A673 (cell line): ENCODE measurements at regions not wholly inside any gene's neighbourhood (a gene's known extent, or its start where the extent isn't known, plus 50 kb on each side); places are given as distances from the start of the nearest gene placed in this dataset.
"Not testable (repeated sequence)": the region's sequence is repeated elsewhere in the genome, so short reads cannot be mapped to it uniquely, and the experiment has no call there.

Experiments used
- BruUV-seq: library from RNA; stranded (reverse); fragments of 400-500 nt; replicated peaks from 2 replicates; lab custom pipeline; 2021; lab: Mats Ljungman, UMichigan
- CTCF ChIA-PET: fragments of 300-600 bp; sonication (Branson Sonifier 250); formaldehyde crosslinking; loops from one replicate; lab custom pipeline; 2022; ENCODE audit warnings: antibody characterized with exemption; lab: Charles Lee
- POLR2A ChIA-PET: fragments of 300-600 bp; sonication (Branson Sonifier 250); formaldehyde crosslinking; loops from one replicate; lab custom pipeline; 2022; ENCODE audit warnings: antibody characterized with exemption; ENCODE audit not compliant: low non-redundant PET; lab: Charles Lee
- DNase-seq: peaks from one replicate; pipeline ENCODE4 v3.0.0-alpha.2; 2015; ENCODE audit warnings: low spot score
- H3K27ac ChIP-seq: fragments of 200-600 bp; sonication (generic); 2 replicates; pipeline ENCODE4 v1.5.1; 2016; ENCODE audit warnings: mixed run types, low read depth, mild to moderate bottlenecking, mixed read lengths, antibody characterized with exemption, low read length; ENCODE audit not compliant: poor library complexity, severe bottlenecking
- H3K27me3 ChIP-seq: fragments of 200-600 bp; sonication (generic); replicated peaks from 2 replicates; pipeline ENCODE4 v1.6.1; 2017; ENCODE audit warnings: mixed run types, low read depth, mild to moderate bottlenecking, mixed read lengths, antibody characterized with exemption, low read length; ENCODE audit not compliant: insufficient read depth, poor library complexity
- H3K36me3 ChIP-seq: fragments of 200-600 bp; sonication (generic); 2 replicates; pipeline ENCODE4 v1.6.1; 2016; ENCODE audit warnings: mixed run types, mild to moderate bottlenecking, mixed read lengths, antibody characterized with exemption, low read length; ENCODE audit not compliant: insufficient read depth, poor library complexity, severe bottlenecking
- H3K4me1 ChIP-seq: fragments of 200-600 bp; sonication (generic); 2 replicates; pipeline ENCODE4 v1.6.1; 2017; ENCODE audit warnings: mixed run types, mild to moderate bottlenecking, mixed read lengths, antibody characterized with exemption, low read length; ENCODE audit not compliant: insufficient read depth, poor library complexity, severe bottlenecking
- H3K4me3 ChIP-seq: fragments of 200-600 bp; sonication (generic); 2 replicates; pipeline ENCODE4 v1.5.1; 2016; ENCODE audit warnings: low read depth, mixed run types, mild to moderate bottlenecking, mixed read lengths, low read length; ENCODE audit not compliant: poor library complexity, severe bottlenecking
- H3K9me3 ChIP-seq: fragments of 200-600 bp; sonication (generic); 2 replicates; pipeline ENCODE4 v1.6.1; 2016; ENCODE audit warnings: mixed run types, low read depth, mild to moderate bottlenecking, mixed read lengths, antibody characterized with exemption, low read length; ENCODE audit not compliant: poor library complexity, severe bottlenecking
- EZH2 ChIP-seq: fragments of 200-600 bp; sonication (generic); IDR thresholded peaks from 2 replicates; pipeline ENCODE4 v1.6.1; 2017; ENCODE audit warnings: borderline replicate concordance, low read depth, mild to moderate bottlenecking, mixed read lengths, antibody characterized with exemption, low read length; ENCODE audit not compliant: poor library complexity, severe bottlenecking
- intact Hi-C: fragments of 100-400 bp; cut with micrococcal nuclease; formaldehyde crosslinking; loops from one replicate; pipeline ENCODE4 v1.10.0; 2022; ENCODE audit not compliant: unreplicated experiment
- TF ChIP-seq, protein P1 (sequence below): fragments of 300-800, 200-600 bp; sonication (generic); conservative IDR thresholded peaks from 2 replicates; pipeline ENCODE4 v1.5.1; 2017; ENCODE audit warnings: low read depth, mild to moderate bottlenecking, antibody characterized with exemption, low read length, moderate library complexity, mixed read lengths

DNA sequence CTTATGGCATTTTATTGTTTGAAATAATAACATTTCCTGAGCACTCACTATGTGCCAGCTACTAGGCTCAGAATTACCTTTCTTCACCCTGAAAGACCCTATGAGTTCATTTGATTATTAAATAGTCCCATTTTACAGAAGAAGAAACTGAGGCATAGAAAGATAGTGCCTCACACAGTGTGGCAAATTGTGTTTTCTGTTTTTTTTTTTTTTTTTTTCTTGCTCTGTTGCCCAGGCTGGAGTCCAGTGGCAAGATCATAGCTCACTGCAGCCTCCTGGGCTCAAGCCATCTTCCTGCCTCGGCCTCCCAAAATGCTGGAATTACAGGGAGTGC, 59.7 kb upstream of the PTPN1 start:
- H3K4me3 ChIP-seq: no peak overlapping the region
- intact Hi-C loops: loop anchor here (5.0 kb wide), 1 partner anchor 327 kb away; no protein-coding TSS in a partner anchor
- ChIA-PET CTCF (no interaction called here), POLR2A (interaction anchor here (0.6 kb wide), 1 partner anchor 71 kb away, joined by 7 read pairs; no protein-coding TSS in a partner anchor)
- no peak for DNase-seq
- H3K9me3 ChIP-seq: no peaks in the 10 kb centered on the region
- no peaks in the 10 kb centered on the region for H3K27me3 ChIP-seq
- BruUV-seq: no TSS peak
- TF ChIP-seq, protein P1, sequence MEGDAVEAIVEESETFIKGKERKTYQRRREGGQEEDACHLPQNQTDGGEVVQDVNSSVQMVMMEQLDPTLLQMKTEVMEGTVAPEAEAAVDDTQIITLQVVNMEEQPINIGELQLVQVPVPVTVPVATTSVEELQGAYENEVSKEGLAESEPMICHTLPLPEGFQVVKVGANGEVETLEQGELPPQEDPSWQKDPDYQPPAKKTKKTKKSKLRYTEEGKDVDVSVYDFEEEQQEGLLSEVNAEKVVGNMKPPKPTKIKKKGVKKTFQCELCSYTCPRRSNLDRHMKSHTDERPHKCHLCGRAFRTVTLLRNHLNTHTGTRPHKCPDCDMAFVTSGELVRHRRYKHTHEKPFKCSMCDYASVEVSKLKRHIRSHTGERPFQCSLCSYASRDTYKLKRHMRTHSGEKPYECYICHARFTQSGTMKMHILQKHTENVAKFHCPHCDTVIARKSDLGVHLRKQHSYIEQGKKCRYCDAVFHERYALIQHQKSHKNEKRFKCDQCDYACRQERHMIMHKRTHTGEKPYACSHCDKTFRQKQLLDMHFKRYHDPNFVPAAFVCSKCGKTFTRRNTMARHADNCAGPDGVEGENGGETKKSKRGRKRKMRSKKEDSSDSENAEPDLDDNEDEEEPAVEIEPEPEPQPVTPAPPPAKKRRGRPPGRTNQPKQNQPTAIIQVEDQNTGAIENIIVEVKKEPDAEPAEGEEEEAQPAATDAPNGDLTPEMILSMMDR: no peak
- TF ChIP-seq EZH2: no peak
- peaks cover 28% of the 10 kb centered on the region for H3K4me1 ChIP-seq
- H3K36me3 ChIP-seq: no peaks in the 10 kb centered on the region
- no peak overlapping the region for H3K27ac ChIP-seq

DNA sequence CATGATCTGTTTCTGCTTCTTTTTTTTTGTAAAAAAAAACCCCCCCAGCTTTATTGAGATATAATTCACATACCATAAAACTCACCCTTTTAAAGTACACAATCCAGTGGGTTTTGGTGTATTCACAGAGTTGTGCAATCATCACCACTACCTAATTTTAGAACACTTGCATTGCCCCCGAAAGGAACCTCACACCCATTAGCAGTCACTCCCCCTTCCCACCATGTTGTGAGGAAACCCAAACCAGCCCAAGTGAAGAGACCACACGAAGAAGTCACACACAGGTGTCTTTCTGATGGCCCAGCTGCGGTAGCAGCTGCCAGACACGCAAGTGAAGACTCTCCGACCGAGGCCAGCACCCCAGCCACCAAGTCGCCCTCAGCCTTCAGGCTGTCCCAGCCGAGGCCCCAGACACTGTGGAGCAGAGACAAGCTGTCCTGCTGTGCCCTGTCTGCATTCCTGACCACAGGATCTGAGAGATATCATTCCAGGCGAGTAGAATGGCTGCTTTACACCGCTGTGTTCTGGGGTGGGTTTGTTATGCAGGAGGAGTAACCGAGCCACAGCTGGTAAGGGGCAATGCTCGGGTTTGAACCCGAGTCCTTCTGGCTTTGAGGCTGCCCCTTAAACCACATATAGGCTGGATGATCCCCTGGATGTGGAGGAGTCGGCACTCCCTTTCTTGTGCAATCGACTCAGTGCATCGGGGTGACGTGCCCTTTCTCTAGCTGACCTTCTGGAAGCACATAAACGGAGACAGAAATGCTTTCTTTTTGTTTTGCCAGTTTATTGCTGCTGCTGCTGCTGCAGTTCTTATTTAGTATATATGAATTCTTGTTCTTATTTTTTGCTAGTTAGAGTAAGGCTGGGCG, 59.1 kb upstream of the PTPN1 start:
- TSS peak; percentile 71 for BruUV-seq
- Histone ChIP-seq H3K36me3 (no peaks in the 10 kb centered on the region), H3K27me3 (no peaks in the 10 kb centered on the region), H3K4me1 (peaks cover 28% of the 10 kb centered on the region), H3K27ac (peak overlapping the region; percentile 83), H3K4me3 (peak overlapping the region; percentile 16), H3K9me3 (no peaks in the 10 kb centered on the region)
- peak; percentile 51 for DNase-seq
- ChIA-PET POLR2A (interaction anchor here (0.6 kb wide), 1 partner anchor 72 kb away, joined by 7 read pairs; no protein-coding TSS in a partner anchor), CTCF (interaction anchor here (0.8 kb wide), 1 partner anchor 272 kb away, joined by 4 read pairs; no protein-coding TSS in a partner anchor)
- intact Hi-C loops: loop anchor here (5.0 kb wide), 1 partner anchor 326 kb away; no protein-coding TSS in a partner anchor
- TF ChIP-seq, protein P1: no peak

DNA sequence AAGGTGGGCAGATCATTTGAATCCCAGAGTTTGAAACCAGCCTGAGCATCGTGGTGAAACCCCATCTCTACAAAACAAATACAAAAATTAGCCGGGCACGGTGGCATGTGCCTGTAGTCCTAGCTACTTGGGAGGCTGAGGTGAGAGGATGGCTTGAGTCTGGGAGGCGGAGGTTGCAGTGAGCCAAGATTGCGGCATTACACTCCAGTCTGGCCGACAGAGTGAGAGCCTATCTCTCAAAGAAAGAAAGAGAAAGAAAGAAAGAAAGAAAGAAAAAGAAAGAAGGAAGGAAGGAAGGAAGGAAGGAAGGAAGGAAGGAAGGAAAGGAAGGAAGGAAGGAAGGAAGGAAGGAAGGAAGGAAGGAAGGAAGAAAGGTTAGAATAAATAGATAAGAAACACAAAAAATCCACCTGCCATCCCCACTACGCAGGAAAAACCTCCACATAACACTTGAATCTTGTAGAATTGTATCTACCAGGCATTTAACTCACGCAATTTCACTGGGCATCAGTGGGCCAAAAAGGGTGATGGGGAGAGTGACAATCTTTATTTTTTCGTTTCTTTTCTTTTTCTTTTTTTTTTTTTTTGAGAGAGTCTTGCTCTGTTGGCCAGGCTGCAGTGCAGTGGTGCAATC, 58.3 kb upstream of the PTPN1 start:
- DNase-seq: peak; percentile 74
- intact Hi-C loops: loop anchor here (2.0 to 5.0 kb wide), 2 partner anchors 85 to 325 kb away; no protein-coding TSS in a partner anchor
- BruUV-seq, H3K36me3 ChIP-seq, POLR2A ChIA-PET, H3K9me3 ChIP-seq, H3K27me3 ChIP-seq: not testable (repeated sequence)
- CTCF ChIA-PET: interaction anchor here (0.8 kb wide), 1 partner anchor 273 kb away, joined by 4 read pairs; no protein-coding TSS in a partner anchor
- Histone ChIP-seq H3K4me3 (peak overlapping the region; percentile 16), H3K27ac (peak overlapping the region; percentile 83), H3K4me1 (peaks cover 32% of the 10 kb centered on the region)
